Neural cell (in vitro differentiated cells): ENCODE measurements at regions not wholly inside any gene's neighbourhood (a gene's known extent, or its start where the extent isn't known, plus 50 kb on each side); places are given as distances from the start of the nearest gene placed in this dataset.

Source experiments
- EZH2 ChIP-seq: fragments of 200-600, 300-800 bp; shearing (Covaris generic), sonication (generic); IDR thresholded peaks from 2 replicates; pipeline ENCODE4 v1.6.1; 2014; ENCODE audit warnings: antibody characterized with exemption, low read length, borderline replicate concordance, mild to moderate bottlenecking; ENCODE audit not compliant: insufficient read depth, poor library complexity, severe bottlenecking
- REST ChIP-seq: IDR thresholded peaks from 2 replicates; pipeline ENCODE4 v1.6.1; 2012; ENCODE audit warnings: borderline replicate concordance
- SMC3 ChIP-seq: fragments of 450-650 bp; conservative IDR thresholded peaks from 2 replicates; pipeline ENCODE4 v1.6.1; 2014; ENCODE audit warnings: antibody characterized with exemption, mild to moderate bottlenecking, moderate library complexity; ENCODE audit not compliant: poor library complexity
- TAF1 ChIP-seq: IDR thresholded peaks from 2 replicates; pipeline ENCODE4 v1.6.1; 2012; ENCODE audit warnings: low read depth
- TF ChIP-seq, protein P1 (sequence below): fragments of 450-650 bp; IDR thresholded peaks from 2 replicates; pipeline ENCODE4 v1.5.1; 2014; ENCODE audit warnings: antibody characterized with exemption, mild to moderate bottlenecking, moderate library complexity; ENCODE audit not compliant: poor library complexity, severe bottlenecking

DNA sequence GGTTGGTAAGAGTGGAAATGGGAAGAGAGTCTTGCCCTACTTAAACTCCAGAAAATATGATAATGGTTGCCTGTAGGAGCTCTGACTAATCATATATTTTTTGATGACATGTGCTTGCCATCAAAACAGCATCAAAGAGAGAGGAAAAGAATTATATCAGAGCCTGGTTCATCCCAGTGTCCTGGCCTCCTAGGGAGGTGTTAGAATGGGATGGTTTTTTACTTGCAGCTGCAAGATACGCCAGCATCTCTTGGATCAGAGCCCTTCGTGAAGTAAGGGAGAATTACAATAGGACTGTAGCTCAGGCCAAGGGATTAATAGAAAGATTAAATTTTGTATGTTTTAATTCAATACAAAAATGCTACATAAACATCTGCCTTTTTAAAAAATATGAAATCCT is 177.6 kb upstream of the HDAC9 start:
- TF ChIP-seq, protein P1, sequence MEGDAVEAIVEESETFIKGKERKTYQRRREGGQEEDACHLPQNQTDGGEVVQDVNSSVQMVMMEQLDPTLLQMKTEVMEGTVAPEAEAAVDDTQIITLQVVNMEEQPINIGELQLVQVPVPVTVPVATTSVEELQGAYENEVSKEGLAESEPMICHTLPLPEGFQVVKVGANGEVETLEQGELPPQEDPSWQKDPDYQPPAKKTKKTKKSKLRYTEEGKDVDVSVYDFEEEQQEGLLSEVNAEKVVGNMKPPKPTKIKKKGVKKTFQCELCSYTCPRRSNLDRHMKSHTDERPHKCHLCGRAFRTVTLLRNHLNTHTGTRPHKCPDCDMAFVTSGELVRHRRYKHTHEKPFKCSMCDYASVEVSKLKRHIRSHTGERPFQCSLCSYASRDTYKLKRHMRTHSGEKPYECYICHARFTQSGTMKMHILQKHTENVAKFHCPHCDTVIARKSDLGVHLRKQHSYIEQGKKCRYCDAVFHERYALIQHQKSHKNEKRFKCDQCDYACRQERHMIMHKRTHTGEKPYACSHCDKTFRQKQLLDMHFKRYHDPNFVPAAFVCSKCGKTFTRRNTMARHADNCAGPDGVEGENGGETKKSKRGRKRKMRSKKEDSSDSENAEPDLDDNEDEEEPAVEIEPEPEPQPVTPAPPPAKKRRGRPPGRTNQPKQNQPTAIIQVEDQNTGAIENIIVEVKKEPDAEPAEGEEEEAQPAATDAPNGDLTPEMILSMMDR: no peak
- TF ChIP-seq TAF1: no peak
- TF ChIP-seq REST: no peak
- no peak for TF ChIP-seq EZH2
- no peak for TF ChIP-seq SMC3
